Kidney (tissue), 13 donors: ENCODE measurements at regions not wholly inside any gene's neighbourhood (a gene's known extent, or its start where the extent isn't known, plus 50 kb on each side); places are given as distances from the start of the nearest gene placed in this dataset.
"Not testable (repeated sequence)": the region's sequence is repeated elsewhere in the genome, so short reads cannot be mapped to it uniquely, and the experiment has no call there.

ENCODE experiments used
- DNase-seq, 5 donors: peaks; one replicate each; pipeline ENCODE4 v3.0.0-alpha.2; 2013 to 2020
- FAIRE-seq: peaks from 2 replicates; lab custom pipeline; 2012; peaks lifted over from hg19 to GRCh38; lab: Jason Lieb, UNC
- H3K27ac ChIP-seq, 2 donors: one replicate each; pipeline ENCODE4 v1.7.0; 2013; ENCODE audit warnings: low read depth in 2 of 2, low read length in 2 of 2, inconsistent platforms in 1 of 2
- H3K27me3 ChIP-seq: one replicate; pipeline ENCODE4 v1.7.1; 2013; ENCODE audit warnings: low read length, inconsistent platforms; ENCODE audit not compliant: control insufficient read depth, insufficient read depth
- H3K36me3 ChIP-seq, 3 donors: one replicate each; pipeline versions ENCODE4 v1.7.0 to v1.7.1; 2013; ENCODE audit warnings: low read length in 3 of 3, control low read depth in 1 of 3, inconsistent platforms in 1 of 3; ENCODE audit not compliant: insufficient read depth in 3 of 3, control insufficient read depth in 2 of 3
- H3K4me1 ChIP-seq, 3 donors: one replicate each; pipeline versions ENCODE4 v1.7.0 to v1.7.1; 2013; ENCODE audit warnings: low read length in 3 of 3, inconsistent platforms in 1 of 3, low read depth in 1 of 3; ENCODE audit not compliant: control insufficient read depth in 2 of 3, insufficient read depth in 2 of 3
- H3K4me3 ChIP-seq, 3 donors: one replicate each; pipeline versions ENCODE4 v1.7.0 to v1.8.1; 2013; ENCODE audit warnings: low read length in 3 of 3, control low read depth in 1 of 3, inconsistent platforms in 1 of 3
- H3K9ac ChIP-seq, 3 donors: one replicate each; pipeline versions ENCODE4 v1.7.0 to v1.7.1; 2013; ENCODE audit warnings: low read length in 3 of 3, control low read depth in 1 of 3, inconsistent platforms in 1 of 3
- H3K9me3 ChIP-seq, 3 donors: one replicate each; pipeline versions ENCODE4 v1.7.0 to v1.7.1; 2013; ENCODE audit warnings: low read length in 3 of 3, control low read depth in 1 of 3, inconsistent platforms in 1 of 3; ENCODE audit not compliant: control insufficient read depth in 2 of 3, insufficient read depth in 1 of 3
- intact Hi-C: fragments of 100-400 bp; cut with DNase I; formaldehyde crosslinking; loops from one replicate; pipeline ENCODE4 v1.11.1; 2022
- TF ChIP-seq, protein P1 (sequence below): IDR thresholded peaks from 3 replicates; pipeline ENCODE4 v1.5.1; 2012; ENCODE audit warnings: mild to moderate bottlenecking, moderate library complexity, borderline replicate concordance; ENCODE audit not compliant: insufficient read depth; ENCODE audit errors: extremely low read depth
- donor health status: control.
- donor health status: control.
- donor health status: control.
- donor health status: control.
- donor health status: control.
- donor health status: DM: yes; HTN: yes; CAD: no.
- donor health status: Normal renal cell carcinoma (clear cell type).

DNA sequence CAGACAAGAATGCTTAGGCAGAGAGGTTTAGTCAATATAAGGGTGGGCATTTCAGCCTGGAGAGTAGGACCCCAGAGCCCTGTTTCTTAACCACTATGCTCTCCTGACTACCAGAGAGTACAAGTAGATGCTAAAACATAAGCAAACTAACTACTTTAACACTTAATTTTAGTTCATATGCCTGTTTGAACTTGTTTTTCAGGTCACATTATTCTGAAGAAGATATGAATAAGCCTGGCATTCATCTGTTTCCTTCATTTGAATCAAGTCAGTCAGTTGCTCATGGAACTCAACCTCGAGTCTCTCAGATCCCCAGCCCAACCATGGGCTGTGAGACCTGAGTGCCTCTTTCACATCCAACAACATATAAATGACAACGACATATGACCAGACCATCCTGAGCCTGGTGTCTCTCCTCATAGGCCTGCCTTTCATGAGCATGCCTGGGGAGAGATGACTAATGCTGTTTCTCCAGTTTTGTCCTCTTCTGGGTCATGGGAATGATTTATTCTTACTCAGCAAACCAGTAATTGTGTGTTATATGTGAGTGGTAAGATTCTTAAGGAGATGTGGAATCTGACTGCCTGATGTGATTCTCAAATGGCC, 251.1 kb upstream of the BTG1 start:
- Histone ChIP-seq H3K9me3 (peaks cover 0 to 3% (median 2%) of the 10 kb centered on the region in 3 donors), H3K4me3 (no peak overlapping the region), H3K9ac (no peak overlapping the region), H3K27ac (no peak overlapping the region), H3K27me3 (no peaks in the 10 kb centered on the region), H3K4me1 (no peaks in the 10 kb centered on the region), H3K36me3 (no peaks in the 10 kb centered on the region)
- TF ChIP-seq, protein P1, sequence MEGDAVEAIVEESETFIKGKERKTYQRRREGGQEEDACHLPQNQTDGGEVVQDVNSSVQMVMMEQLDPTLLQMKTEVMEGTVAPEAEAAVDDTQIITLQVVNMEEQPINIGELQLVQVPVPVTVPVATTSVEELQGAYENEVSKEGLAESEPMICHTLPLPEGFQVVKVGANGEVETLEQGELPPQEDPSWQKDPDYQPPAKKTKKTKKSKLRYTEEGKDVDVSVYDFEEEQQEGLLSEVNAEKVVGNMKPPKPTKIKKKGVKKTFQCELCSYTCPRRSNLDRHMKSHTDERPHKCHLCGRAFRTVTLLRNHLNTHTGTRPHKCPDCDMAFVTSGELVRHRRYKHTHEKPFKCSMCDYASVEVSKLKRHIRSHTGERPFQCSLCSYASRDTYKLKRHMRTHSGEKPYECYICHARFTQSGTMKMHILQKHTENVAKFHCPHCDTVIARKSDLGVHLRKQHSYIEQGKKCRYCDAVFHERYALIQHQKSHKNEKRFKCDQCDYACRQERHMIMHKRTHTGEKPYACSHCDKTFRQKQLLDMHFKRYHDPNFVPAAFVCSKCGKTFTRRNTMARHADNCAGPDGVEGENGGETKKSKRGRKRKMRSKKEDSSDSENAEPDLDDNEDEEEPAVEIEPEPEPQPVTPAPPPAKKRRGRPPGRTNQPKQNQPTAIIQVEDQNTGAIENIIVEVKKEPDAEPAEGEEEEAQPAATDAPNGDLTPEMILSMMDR = no peak
- FAIRE-seq (no peak), DNase-seq (no peak)
- intact Hi-C loops = no loop called here

DNA sequence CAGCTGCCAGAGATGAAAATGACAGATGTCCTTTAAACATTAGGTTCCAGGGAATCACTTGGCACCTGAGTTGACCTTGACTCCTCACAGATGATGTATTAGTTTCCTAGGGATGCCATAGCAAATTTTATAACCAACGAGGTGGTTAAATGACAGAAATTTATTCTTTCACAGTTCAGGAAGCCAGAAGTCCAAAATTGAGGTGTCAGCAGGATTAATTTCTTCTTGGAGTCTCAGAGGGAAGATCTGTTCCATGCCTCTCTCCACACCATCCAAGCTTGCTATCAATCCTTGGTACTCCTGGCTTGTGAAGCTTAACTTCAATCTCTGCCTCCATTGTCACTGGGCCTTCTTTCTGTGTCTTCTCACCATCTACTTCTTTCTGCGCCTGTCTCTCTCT, 249.7 kb upstream of the BTG1 start:
- no peak overlapping the region for H3K27ac ChIP-seq
- no peak overlapping the region for H3K9ac ChIP-seq
- DNase-seq = no peak
- H3K4me3 ChIP-seq = no peak overlapping the region
- peaks cover 0 to 3% (median 2%) of the 10 kb centered on the region in 3 donors for H3K9me3 ChIP-seq
- intact Hi-C loops = no loop called here
- no peak for FAIRE-seq
- H3K27me3 ChIP-seq = no peaks in the 10 kb centered on the region
- TF ChIP-seq, protein P1 = no peak
- no peaks in the 10 kb centered on the region for H3K4me1 ChIP-seq
- no peaks in the 10 kb centered on the region for H3K36me3 ChIP-seq

DNA sequence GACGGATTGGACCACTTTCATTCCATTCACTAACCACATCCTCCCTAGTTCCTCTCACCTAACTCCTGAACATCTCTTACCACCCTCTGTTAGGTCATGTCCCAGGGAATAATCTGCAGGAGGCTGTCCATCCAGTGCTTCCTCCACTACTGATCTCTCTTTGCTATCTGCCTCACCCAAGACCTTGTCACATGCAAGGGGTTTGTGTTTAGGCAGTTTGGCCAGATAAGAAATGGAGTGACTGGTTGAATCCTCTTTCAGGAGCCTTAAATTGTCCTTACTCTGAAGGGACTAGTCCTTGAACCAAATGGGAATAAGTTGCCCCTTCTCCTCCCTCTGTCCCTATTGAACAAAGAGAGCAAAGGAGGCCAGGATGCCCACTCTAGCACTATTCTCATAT, 249.2 kb upstream of the BTG1 start:
- H3K9me3 ChIP-seq = peaks cover 0 to 3% (median 2%) of the 10 kb centered on the region in 3 donors
- DNase-seq = no peak
- intact Hi-C loops = no loop called here
- H3K27ac ChIP-seq = no peak overlapping the region
- no peak for FAIRE-seq
- H3K4me1 ChIP-seq = no peaks in the 10 kb centered on the region
- TF ChIP-seq, protein P1 = no peak
- no peak overlapping the region for H3K4me3 ChIP-seq
- no peaks in the 10 kb centered on the region for H3K36me3 ChIP-seq
- no peak overlapping the region for H3K9ac ChIP-seq
- H3K27me3 ChIP-seq = no peaks in the 10 kb centered on the region

DNA sequence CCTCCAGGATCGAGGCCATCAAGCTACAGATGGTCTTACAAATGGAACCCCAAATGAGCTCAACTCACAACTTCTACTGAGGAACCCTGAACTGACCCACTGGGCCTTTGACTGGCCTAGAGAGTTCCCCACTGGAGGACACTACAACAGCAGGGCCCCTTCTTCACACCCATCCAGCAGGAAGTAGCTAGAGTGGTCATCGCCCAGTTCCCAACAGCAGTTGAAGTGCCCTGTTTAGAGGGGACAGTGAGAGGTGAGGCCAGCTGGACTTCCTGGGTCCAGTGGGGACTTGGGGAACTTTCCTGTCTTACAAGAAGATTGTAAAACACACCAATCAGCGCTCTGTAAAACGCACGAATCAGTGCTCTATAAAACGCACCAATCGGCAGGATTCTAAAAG, 247.9 kb upstream of the BTG1 start:
- no peaks in the 10 kb centered on the region for H3K36me3 ChIP-seq
- no peaks in the 10 kb centered on the region for H3K27me3 ChIP-seq
- H3K4me3 ChIP-seq = no peak overlapping the region
- FAIRE-seq = no peak
- no peaks in the 10 kb centered on the region for H3K4me1 ChIP-seq
- intact Hi-C loops = no loop called here
- DNase-seq = no peak
- peaks cover 0 to 3% (median 2%) of the 10 kb centered on the region in 3 donors for H3K9me3 ChIP-seq
- no peak overlapping the region for H3K27ac ChIP-seq
- TF ChIP-seq, protein P1 = no peak
- no peak overlapping the region for H3K9ac ChIP-seq

DNA sequence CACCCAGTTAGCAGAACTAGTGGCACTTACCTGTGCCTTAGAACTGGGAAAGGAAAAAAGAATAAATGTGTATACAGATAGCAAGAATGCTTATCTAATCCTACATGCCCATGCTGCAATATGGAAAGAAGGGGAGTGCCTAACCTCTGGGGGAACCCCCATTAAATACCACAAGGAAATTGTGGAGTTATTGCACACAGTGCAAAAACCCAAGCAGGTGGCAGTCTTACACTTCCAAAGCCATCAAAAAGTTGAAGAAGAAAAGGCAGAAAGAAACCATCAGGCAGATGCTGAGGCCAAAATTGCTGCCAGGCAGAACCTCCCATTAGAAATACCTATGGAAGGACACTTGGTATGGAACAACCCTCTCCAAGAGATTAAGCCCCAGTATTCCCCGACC, 246.1 kb upstream of the BTG1 start:
- H3K4me1 ChIP-seq, H3K9ac ChIP-seq, H3K4me3 ChIP-seq, H3K36me3 ChIP-seq, H3K27ac ChIP-seq, H3K9me3 ChIP-seq, H3K27me3 ChIP-seq, DNase-seq, FAIRE-seq, intact Hi-C loops: not testable (repeated sequence)
